Hepatocyte (in vitro differentiated cells): ENCODE measurements at regions not wholly inside any gene's neighbourhood (a gene's known extent, or its start where the extent isn't known, plus 50 kb on each side); places are given as distances from the start of the nearest gene placed in this dataset.

Experiments used
- EZH2 ChIP-seq: fragments of 200-600 bp; sonication (generic); IDR thresholded peaks from 2 replicates; pipeline ENCODE4 v1.6.1; 2016; ENCODE audit warnings: antibody characterized with exemption, mild to moderate bottlenecking, borderline replicate concordance
- EZH2phosphoT487 ChIP-seq: fragments of 200-600 bp; sonication (generic); IDR thresholded peaks from one replicate; pipeline ENCODE4 v1.6.1; 2018; ENCODE audit warnings: antibody characterized with exemption, mild to moderate bottlenecking, low read depth, moderate library complexity; ENCODE audit not compliant: unreplicated experiment, severe bottlenecking
- TF ChIP-seq, protein P1 (sequence below): fragments of 200-600 bp; sonication (generic); IDR thresholded peaks from 2 replicates; pipeline ENCODE4 v1.5.1; 2016; ENCODE audit warnings: antibody characterized with exemption, mild to moderate bottlenecking; ENCODE audit not compliant: poor library complexity

DNA sequence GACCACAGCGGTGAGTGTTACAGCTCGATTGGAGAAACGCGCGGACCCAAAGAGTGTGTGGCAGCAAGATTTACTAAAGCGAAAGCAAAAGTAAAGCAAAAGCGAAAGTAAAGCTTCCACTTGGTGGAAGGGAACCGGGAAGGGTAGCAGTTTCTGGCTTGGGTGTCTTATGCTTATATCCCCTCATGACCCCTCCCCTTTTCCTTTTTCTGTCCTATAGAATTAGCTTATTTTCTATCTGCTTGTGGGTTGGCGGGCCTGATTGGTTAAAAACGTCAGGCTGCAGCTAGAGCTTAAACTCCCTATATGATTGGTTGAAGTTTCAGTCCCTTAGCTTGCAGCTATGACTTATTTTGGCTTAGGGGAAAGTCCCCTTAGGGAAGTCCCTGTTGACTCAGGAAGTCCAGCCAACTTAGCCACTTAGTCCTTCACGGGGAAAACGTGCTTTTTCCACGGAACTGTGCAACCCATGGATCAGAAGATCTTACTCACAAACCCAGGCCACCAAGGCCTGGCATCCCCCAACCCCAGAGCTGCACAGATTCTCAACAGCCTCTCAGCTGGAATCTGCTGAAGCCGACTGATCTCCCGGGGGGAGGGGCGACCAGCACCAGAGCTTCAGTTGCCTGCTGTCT, 114.2 kb upstream of the ADAMTS16 start:
- TF ChIP-seq, protein P1, sequence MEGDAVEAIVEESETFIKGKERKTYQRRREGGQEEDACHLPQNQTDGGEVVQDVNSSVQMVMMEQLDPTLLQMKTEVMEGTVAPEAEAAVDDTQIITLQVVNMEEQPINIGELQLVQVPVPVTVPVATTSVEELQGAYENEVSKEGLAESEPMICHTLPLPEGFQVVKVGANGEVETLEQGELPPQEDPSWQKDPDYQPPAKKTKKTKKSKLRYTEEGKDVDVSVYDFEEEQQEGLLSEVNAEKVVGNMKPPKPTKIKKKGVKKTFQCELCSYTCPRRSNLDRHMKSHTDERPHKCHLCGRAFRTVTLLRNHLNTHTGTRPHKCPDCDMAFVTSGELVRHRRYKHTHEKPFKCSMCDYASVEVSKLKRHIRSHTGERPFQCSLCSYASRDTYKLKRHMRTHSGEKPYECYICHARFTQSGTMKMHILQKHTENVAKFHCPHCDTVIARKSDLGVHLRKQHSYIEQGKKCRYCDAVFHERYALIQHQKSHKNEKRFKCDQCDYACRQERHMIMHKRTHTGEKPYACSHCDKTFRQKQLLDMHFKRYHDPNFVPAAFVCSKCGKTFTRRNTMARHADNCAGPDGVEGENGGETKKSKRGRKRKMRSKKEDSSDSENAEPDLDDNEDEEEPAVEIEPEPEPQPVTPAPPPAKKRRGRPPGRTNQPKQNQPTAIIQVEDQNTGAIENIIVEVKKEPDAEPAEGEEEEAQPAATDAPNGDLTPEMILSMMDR, result no peak
- TF ChIP-seq EZH2 (no peak), EZH2phosphoT487 (no peak)
